NCI-H446 (cell line): ENCODE measurements at regions not wholly inside any gene's neighbourhood (a gene's known extent, or its start where the extent isn't known, plus 50 kb on each side); places are given as distances from the start of the nearest gene placed in this dataset.

Experiments used
- DNase-seq, 2 experiments: peaks; one replicate each; lab custom pipeline; 2025; lab: John Stamatoyannopoulos, UW

GRCh38 chr9:79149585-79149984 lies 422.2 kb upstream of the TLE4 start:
- no peak for DNase-seq

DNA sequence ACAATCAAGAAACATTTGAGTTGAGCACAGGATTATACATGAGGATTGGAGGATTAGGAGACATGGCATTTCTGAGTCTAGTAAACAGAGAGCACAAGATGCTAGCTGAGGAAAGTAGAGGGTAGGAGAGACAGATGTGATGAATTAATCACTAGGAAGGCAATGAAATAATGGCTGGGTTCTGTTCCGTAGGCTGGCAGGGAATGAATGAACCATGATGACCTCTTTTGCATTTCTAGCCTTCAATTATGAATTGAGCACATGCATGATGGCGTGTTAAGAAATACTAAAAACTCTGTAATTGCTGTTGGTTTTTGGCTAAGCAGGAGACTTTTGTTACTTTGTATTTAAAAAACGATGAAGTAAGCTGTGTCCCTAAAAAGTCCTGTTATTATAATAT lies 420.0 kb upstream of the TLE4 start:
- no peak for DNase-seq

GRCh38 chr9:79152306-79152705 lies 419.5 kb upstream of the TLE4 start:
- no peak for DNase-seq

- no peak for DNase-seq
Measured at GRCh38 chr9:79154806-79155205, 417.0 kb upstream of the TLE4 start.

GRCh38 chr9:79155308-79155707 lies 416.5 kb upstream of the TLE4 start:
- no peak for DNase-seq

DNA sequence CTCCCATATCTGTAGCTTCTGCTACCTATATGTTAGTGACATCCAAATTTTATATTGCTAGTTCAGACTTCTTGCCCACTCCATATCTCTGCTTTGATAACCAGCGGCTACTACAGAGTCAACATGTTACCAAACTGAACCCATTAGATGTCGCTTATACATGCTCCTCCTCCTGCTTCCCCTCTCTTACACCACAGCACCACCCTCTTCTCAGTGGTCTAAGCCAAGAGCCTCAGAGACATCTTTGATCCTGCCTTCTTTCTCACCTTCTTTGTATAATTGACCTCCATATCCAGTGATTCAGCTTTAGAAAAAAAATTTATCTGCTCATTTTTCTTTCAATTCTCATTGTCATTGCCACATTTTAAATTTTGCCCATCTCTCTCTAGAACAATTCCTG lies 408.2 kb upstream of the TLE4 start:
- no peak for DNase-seq

- no peak for DNase-seq
Measured at GRCh38 chr9:79164406-79164805, 407.4 kb upstream of the TLE4 start.

GRCh38 chr9:79165020-79165780 lies 406.6 kb upstream of the TLE4 start:
- DNase-seq, result no peak

- DNase-seq, result no peak
Measured at GRCh38 chr9:79166005-79166404, 405.8 kb upstream of the TLE4 start.

DNA sequence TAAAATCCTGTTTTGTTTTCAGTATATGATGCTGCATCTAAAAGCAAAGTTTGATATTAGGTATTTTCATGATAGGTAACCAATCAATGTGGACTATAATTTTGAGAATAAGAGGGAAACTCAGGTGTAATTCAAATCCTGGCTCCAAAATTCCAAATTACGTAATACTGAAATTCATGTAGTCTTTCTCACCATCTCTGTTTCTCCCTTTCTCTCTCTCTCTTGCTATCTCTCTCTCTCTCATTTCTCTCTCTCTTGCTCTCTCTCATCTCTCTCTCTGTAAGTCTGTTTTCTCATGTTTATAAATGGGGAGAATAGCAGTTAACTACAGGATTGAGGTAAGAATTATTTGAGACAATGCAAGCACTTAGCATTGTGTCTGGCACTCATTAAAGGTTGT lies 401.1 kb upstream of the TLE4 start:
- no peak for DNase-seq

DNA sequence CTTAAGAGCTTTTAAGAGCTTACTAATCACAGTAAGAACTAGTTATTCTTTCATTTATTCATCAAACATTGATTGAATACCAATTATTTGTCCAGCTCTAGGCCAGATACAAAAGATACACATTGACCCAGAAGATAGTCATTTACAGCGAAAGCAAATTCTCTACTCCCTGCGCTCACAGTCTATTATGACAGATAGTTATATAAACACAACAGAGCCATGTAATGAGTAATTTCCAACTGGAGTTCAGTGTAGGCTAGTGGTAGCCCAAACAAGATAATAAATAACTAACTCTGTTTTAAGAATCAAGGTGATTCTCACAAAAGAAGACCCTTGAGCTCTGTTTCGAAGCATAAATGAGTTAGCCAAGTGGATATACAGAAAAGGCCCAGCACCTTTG lies 397.8 kb upstream of the TLE4 start:
- no peak for DNase-seq

- DNase-seq, result no peak
Measured at GRCh38 chr9:79176014-79176697, 395.6 kb upstream of the TLE4 start.

- no peak for DNase-seq
Measured at GRCh38 chr9:79184831-79185230, 386.9 kb upstream of the TLE4 start.

GRCh38 chr9:79185866-79186265 lies 385.9 kb upstream of the TLE4 start:
- DNase-seq, result no peak

DNA sequence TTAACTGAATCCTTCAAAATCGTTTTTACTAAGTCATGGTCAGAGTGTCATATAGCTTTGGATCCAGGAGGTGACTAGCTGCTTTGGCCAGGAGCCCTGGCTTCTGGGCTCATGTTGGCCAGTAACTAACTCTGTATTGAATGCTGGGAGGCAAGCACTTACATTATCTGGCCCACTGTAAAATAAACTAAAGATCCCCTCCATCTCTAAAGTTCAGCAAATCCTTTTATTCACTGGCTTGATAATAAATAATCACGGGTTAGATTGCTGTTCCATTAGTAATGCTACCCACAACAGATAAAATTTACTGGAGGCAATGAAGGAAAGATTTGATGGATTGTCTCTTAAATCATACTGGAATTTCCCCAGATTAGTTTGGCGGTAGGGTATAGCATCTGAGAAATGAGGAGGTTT lies 382.2 kb upstream of the TLE4 start:
- no peak for DNase-seq

- no peak for DNase-seq
Measured at GRCh38 chr9:79193001-79193400, 378.8 kb upstream of the TLE4 start.

DNA sequence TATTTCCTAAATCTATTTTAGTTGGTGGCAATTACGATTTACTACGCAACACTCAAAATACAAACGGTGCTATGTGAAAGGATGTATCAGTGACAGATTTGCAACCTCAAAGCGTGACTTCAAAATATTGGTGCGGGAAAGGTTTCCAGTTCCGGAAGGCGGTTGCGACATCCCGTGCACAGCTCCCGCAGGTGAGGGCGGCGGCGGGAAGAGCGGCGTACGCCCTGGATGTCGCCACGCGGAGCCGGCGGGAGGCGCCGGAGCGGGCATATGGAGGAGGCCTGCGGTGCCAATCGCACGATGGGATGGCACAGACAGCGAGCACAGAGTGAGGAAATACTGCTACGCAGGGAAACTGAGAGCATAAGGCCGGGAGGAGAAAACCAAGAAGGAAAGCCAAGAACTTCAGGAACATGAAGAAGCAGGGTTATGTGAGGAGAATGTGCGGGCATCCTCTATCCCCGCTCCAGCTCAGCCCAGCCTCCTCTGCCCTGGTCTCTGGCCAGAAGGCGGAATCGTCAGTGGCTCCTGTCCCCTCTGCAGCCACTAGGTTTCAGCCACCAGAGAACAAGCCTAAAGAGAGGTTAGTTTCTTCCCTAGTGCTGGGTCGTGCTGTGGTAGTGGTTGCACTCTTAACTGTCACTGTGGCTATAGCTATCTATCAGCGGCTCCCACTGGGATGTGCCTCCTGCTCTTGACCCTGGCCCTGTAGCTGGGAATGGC lies 378.1 kb upstream of the TLE4 start:
- no peak for DNase-seq

DNA sequence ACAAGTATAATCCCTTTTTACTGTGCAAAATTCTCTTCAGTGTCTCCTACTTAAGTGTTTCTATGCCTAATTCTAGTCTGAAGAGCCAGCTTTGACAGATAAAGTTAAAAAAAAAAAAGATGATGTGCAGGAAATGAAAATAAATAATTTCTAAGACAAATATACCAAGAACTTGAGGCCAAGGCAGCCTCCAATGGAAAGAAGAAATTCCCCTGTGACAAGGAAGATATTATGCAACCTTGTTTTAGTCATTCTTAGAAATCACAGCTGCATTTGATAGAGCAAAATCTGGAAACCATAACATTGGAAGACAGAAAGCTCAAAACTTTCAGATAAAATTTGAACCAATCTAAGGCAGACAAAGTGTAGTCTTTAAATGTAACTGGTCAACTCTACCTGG lies 375.9 kb upstream of the TLE4 start:
- DNase-seq, result no peak

DNA sequence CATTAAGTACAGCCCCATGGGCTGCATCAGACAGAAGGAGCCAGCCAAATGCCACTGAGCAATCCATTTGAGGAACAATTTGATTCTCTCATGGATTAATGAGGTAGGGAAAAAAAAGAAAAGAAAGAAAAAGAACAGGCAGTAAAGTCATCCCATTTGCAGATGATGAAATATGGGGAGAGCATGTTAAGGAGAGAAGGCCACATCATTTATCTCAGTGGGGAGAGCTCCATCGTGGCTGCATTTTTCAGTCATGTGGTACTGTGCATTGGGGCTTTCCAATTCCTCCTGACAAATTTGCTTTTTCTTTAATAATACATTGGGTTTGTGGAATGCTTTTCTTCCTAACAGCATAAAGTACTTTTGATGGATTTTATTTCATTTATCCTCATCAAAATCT lies 375.2 kb upstream of the TLE4 start:
- DNase-seq, result no peak

- no peak for DNase-seq
Measured at GRCh38 chr9:79200336-79200735, 371.4 kb upstream of the TLE4 start.

- no peak for DNase-seq
Measured at GRCh38 chr9:79201636-79202035, 370.1 kb upstream of the TLE4 start.

- DNase-seq, result no peak
Measured at GRCh38 chr9:79208791-79209396, 362.9 kb upstream of the TLE4 start.
